ENCODE measurements at regions not wholly inside any gene's neighbourhood (a gene's known extent, or its start where the extent isn't known, plus 50 kb on each side); places are given as distances from the start of the nearest gene placed in this dataset.
"Not testable (repeated sequence)": the region's sequence is repeated elsewhere in the genome, so short reads cannot be mapped to it uniquely, and the experiment has no call there.

DNA sequence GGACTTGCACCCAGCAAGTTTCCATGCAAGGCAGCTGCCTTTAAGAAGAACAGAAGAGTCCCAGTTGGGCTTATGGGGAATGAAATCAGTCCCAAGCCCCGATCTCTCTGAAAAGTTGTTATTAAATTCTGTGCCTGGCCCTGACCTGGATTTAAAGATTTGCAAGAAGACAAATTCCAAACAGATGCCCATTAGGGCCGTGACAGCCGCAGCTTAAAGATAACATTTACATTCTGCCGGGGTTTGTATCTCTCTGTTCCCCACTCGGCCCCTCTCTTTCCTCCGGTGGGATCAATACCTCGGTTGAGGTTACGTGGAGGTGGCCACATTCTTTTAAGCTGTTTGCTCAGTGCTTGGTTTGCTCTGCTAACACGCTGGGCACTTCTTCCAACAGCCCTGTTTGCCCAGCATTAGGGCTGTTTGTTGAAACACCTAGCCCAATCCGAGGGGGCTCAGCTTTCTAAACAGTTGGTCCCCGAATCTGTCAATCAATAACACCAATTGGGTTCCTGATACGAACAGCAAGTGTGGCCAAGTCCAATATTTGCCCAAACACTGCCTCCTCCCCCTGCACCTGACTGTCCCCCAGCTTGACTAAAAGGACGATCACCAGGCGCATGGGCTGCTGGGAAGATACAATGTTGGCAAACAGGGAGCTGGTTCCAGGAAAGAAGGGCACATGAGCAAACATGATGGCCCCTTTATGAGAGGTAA, 108.6 kb downstream of the RPLP1 start:
- Histone ChIP-seq H3K27ac (peak overlapping the region in 2 of 4 donors; percentile 26 to 63), H3K36me3 (no peaks in the 10 kb centered on the region), H3K4me3 (no peak overlapping the region), H3K9me3 (no peaks in the 10 kb centered on the region), H3K27me3 (no peaks in the 10 kb centered on the region), H3K4me1 (peaks cover 12 to 48% (median 24%) of the 10 kb centered on the region in 4 donors)
- 12 to 43% methylated on average over 5 to 14 of the region's 14 CpGs for WGBS, 2 donors (ENCODE audit: low coverage in 1 of 2)
- in situ Hi-C loops (cut with MboI; ENCODE audit: low pct_ligation_motif_present in 1 of 4, low pct_unique_long_range_greater_than_20kb in 1 of 4, low sequenced_read_pairs in 3 of 4), result no loop called here
- peak; percentile 15 to 55 (median 21) for TF ChIP-seq POLR2AphosphoS5 (IDR thresholded peaks at IDR 0.05)
- TF ChIP-seq EP300 (IDR thresholded peaks at IDR 0.05; ENCODE audit: low read depth), result no peak
- intact Hi-C loops (cut with DNase I; ENCODE audit: low total_unique reads), result no loop called here
- peak; percentile 62 for DNase-seq

DNA sequence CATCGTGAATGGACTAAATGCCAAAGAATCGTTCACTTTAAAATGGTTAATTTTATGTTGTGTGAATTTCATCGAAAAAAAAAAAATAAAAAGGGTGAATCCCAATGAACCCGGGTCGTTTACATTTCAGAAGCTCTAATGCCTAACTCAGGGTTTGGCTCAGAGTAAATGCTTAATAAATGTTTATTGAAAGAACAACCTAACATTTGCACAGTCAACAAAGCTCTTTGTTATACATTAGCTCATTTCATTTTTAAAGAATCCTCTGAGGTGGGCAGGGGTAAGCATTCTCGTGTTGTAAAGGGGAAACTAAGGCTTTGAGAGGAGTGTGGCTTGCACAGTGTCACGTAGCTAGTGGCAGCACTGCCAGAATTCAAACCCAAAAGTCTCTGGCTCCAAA, 109.5 kb downstream of the RPLP1 start:
- Histone ChIP-seq H3K36me3 (no peaks in the 10 kb centered on the region), H3K4me3 (no peak overlapping the region), H3K27me3 (no peaks in the 10 kb centered on the region), H3K4me1 (peaks cover 12 to 39% (median 18%) of the 10 kb centered on the region in 4 donors), H3K9me3 (no peaks in the 10 kb centered on the region), H3K27ac (peak overlapping the region; percentile 17 to 63 (median 31))
- in situ Hi-C loops (cut with MboI; ENCODE audit: low pct_ligation_motif_present in 1 of 4, low pct_unique_long_range_greater_than_20kb in 1 of 4, low sequenced_read_pairs in 3 of 4) (no loop called here), intact Hi-C loops (cut with DNase I; ENCODE audit: low total_unique reads) (no loop called here)
- WGBS, 2 donors (ENCODE audit: low coverage in 1 of 2), result 29% methylated on average over 7 of the region's 7 CpGs
- TF ChIP-seq POLR2AphosphoS5 (IDR thresholded peaks at IDR 0.05), result no peak
- TF ChIP-seq EP300 (IDR thresholded peaks at IDR 0.05; ENCODE audit: low read depth), result no peak
- no peak for TF ChIP-seq POLR2A (IDR thresholded peaks at IDR 0.05)
- TF ChIP-seq, protein P1, sequence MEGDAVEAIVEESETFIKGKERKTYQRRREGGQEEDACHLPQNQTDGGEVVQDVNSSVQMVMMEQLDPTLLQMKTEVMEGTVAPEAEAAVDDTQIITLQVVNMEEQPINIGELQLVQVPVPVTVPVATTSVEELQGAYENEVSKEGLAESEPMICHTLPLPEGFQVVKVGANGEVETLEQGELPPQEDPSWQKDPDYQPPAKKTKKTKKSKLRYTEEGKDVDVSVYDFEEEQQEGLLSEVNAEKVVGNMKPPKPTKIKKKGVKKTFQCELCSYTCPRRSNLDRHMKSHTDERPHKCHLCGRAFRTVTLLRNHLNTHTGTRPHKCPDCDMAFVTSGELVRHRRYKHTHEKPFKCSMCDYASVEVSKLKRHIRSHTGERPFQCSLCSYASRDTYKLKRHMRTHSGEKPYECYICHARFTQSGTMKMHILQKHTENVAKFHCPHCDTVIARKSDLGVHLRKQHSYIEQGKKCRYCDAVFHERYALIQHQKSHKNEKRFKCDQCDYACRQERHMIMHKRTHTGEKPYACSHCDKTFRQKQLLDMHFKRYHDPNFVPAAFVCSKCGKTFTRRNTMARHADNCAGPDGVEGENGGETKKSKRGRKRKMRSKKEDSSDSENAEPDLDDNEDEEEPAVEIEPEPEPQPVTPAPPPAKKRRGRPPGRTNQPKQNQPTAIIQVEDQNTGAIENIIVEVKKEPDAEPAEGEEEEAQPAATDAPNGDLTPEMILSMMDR (IDR thresholded peaks at IDR 0.05), result no peak
- DNase-seq, result no peak

DNA sequence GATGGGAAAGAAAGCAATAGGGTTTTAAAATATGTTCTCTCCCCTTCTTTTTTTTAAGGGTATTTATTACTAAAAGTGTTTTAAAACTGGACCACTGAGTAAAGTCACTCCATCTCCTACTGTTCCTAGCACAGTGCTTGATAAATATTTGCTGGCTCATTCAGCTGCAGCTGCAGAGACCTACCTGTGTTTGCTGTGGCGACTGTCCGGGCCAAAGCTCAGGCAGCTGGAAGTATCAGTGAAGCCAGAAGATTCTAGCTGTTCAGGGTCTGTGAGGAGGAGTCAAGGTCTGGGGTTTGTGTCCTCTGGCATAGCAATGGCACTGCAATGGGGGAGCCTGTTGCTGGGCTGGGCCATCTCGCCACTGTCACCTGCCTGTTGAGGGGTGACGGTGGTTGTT, 109.9 kb downstream of the RPLP1 start:
- no peaks in the 10 kb centered on the region for H3K9me3 ChIP-seq
- H3K27ac ChIP-seq, result peak overlapping the region; percentile 2 to 63 (median 26)
- in situ Hi-C loops (cut with MboI; ENCODE audit: low pct_ligation_motif_present in 1 of 4, low pct_unique_long_range_greater_than_20kb in 1 of 4, low sequenced_read_pairs in 3 of 4) (no loop called here), intact Hi-C loops (cut with DNase I; ENCODE audit: low total_unique reads) (no loop called here)
- no peak overlapping the region for H3K4me3 ChIP-seq
- H3K4me1 ChIP-seq, result peaks cover 10 to 37% (median 15%) of the 10 kb centered on the region in 4 donors
- TF ChIP-seq POLR2A (IDR thresholded peaks at IDR 0.05), result no peak
- no peak for TF ChIP-seq POLR2AphosphoS5 (IDR thresholded peaks at IDR 0.05)
- no peak for TF ChIP-seq EP300 (IDR thresholded peaks at IDR 0.05; ENCODE audit: low read depth)
- TF ChIP-seq, protein P1 (IDR thresholded peaks at IDR 0.05), result no peak
- 46 to 83% methylated on average over 1 to 4 of the region's 4 CpGs for WGBS, 2 donors (ENCODE audit: low coverage in 1 of 2)
- no peaks in the 10 kb centered on the region for H3K27me3 ChIP-seq
- H3K36me3 ChIP-seq, result no peaks in the 10 kb centered on the region
- no peak for DNase-seq

DNA sequence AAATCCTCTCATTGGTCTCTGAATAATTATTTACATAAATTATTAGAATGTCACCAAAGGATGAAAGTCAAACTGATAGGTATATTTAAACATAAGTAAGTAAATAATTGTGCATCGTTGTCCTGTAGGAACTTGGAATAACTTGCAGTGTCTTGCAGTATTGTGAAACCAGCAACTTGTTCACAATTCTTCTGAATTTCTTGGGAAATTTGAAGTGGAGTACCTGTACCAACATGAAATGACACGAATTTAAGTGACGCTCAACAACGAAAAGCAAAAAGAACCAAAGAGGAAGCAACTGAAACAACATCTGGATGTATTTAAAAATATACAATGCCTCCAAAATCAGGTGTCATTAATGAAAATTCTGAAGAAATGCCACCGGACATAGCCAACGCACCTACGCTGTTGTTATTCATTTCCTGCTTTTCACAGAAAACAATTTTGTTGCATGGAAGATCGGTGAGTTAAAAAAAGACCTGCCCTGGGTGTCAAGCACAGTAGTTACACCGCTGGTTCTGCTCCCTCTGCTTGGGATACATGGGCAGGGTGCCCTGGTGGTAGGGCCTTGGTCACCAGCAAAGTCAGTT, 112.5 kb downstream of the RPLP1 start:
- no peaks in the 10 kb centered on the region for H3K36me3 ChIP-seq
- no peak overlapping the region for H3K27ac ChIP-seq
- in situ Hi-C loops (cut with MboI; ENCODE audit: low pct_ligation_motif_present in 1 of 4, low pct_unique_long_range_greater_than_20kb in 1 of 4, low sequenced_read_pairs in 3 of 4), result no loop called here
- H3K9me3 ChIP-seq, result no peaks in the 10 kb centered on the region
- H3K4me3 ChIP-seq, result no peak overlapping the region
- TF ChIP-seq EP300 (IDR thresholded peaks at IDR 0.05; ENCODE audit: low read depth) (no peak), POLR2AphosphoS5 (IDR thresholded peaks at IDR 0.05) (no peak), POLR2A (IDR thresholded peaks at IDR 0.05) (no peak)
- TF ChIP-seq, protein P1 (IDR thresholded peaks at IDR 0.05), result no peak
- no peaks in the 10 kb centered on the region for H3K27me3 ChIP-seq
- intact Hi-C loops (cut with DNase I; ENCODE audit: low total_unique reads), result no loop called here
- 87 to 90% methylated on average over 8 to 9 of the region's 9 CpGs for WGBS, 2 donors (ENCODE audit: low coverage in 1 of 2)
- no peak for DNase-seq
- peaks cover 0 to 25% (median 9%) of the 10 kb centered on the region in 4 donors for H3K4me1 ChIP-seq

DNA sequence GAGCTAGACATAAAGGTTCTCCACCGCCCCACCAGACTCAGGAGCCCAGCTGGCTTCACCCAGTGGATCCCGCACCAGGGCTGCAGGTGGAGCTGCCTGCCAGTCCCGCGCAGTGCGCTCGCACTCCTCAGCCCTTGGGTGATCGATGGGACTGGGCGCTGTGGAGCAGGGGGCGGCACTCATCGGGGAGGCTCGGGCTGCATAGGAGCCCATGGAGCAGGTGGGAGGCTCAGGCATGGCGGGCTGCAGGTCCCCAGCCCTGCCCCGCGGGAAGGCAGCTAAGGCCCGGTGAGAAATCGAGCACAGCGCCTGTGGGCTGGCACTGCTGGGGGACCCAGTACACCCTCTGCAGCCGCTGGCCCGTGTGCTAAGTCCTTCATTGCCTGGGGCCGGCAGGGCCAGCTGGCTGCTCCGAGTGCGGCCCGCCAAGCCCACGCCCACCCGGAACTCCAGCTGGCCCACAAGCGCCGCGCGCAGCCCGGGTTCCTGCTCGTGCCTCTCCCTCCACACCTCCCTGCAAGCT, 114.7 kb downstream of the RPLP1 start:
- H3K4me1 ChIP-seq; H3K9me3 ChIP-seq; H3K27ac ChIP-seq; intact Hi-C loops (cut with DNase I; ENCODE audit: low total_unique reads); in situ Hi-C loops (cut with MboI; ENCODE audit: low pct_ligation_motif_present in 1 of 4, low pct_unique_long_range_greater_than_20kb in 1 of 4, low sequenced_read_pairs in 3 of 4); H3K36me3 ChIP-seq; H3K4me3 ChIP-seq; H3K27me3 ChIP-seq; DNase-seq: not testable (repeated sequence)
- 98% methylated on average over 17 of the region's 31 CpGs; no CpG with 5 or more reads in 1 of the 2 donors for WGBS, 2 donors (ENCODE audit: low coverage in 1 of 2)
